SJSA1 (cell line): ENCODE measurements at regions not wholly inside any gene's neighbourhood (a gene's known extent, or its start where the extent isn't known, plus 50 kb on each side); places are given as distances from the start of the nearest gene placed in this dataset.
A peak's percentile ranks its signal among the peaks of the same experiment; 100 is the strongest.
"Not testable (repeated sequence)": the region's sequence is repeated elsewhere in the genome, so short reads cannot be mapped to it uniquely, and the experiment has no call there.

Experiments
- DNase-seq, 2 experiments: peaks; one replicate each; pipeline ENCODE4 v3.0.0-alpha.2; 2015 to 2020; ENCODE audit warnings: low spot score in 2 of 2, low read depth in 1 of 2
- H3K27ac ChIP-seq: fragments of 250-450 bp; sonication (Bioruptor Pico); 2 replicates; pipeline ENCODE4 v1.5.1; 2020; ENCODE audit warnings: mild to moderate bottlenecking, moderate library complexity
- H3K27me3 ChIP-seq: fragments of 250-450 bp; sonication (Bioruptor Pico); replicated peaks from 2 replicates; pipeline ENCODE4 v1.5.1; 2020; ENCODE audit warnings: mild to moderate bottlenecking, moderate library complexity
- H3K36me3 ChIP-seq: fragments of 250-450 bp; sonication (Bioruptor Pico); 2 replicates; pipeline ENCODE4 v1.5.1; 2020; ENCODE audit warnings: mild to moderate bottlenecking
- H3K4me1 ChIP-seq: fragments of 250-450 bp; sonication (Bioruptor Pico); replicated peaks from 2 replicates; pipeline ENCODE4 v1.6.1; 2021; ENCODE audit warnings: mild to moderate bottlenecking
- H3K4me3 ChIP-seq: fragments of 250-450 bp; sonication (Bioruptor Pico); 2 replicates; pipeline ENCODE4 v1.5.1; 2020; ENCODE audit warnings: mild to moderate bottlenecking
- H3K9me3 ChIP-seq: fragments of 250-450 bp; sonication (Bioruptor Pico); replicated peaks from 2 replicates; pipeline ENCODE4 v1.5.1; 2020; ENCODE audit warnings: mild to moderate bottlenecking

DNA sequence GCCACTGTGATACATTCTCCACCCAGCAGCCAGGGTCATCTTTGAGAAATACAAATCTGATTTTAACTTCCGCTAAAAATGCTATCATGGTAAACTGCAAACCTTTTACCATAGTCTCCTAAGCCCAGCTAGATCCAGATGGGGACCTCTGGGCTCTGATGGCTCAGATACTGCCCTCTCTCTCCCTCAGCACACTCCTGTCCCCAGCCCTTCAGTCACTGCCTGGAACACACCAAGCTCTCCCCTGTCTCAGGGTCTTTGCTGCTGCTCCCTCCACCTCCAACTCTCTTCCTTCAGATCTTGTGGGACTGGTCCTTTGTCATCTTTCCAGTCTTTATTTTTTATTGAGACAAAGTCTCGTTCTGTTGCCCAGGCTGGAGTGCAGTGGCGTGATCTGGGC lies 65.1 kb downstream of the SPRY4 start:
- no peaks in the 10 kb centered on the region for H3K27me3 ChIP-seq
- DNase-seq: no peak
- no peaks in the 10 kb centered on the region; the same call in 1 of the 2 replicates for H3K9me3 ChIP-seq
- no peak overlapping the region for H3K4me3 ChIP-seq
- no peaks in the 10 kb centered on the region for H3K36me3 ChIP-seq
- H3K4me1 ChIP-seq: 0 out of 2 replicates have a peak, but pooled peaks cover 3% of the 10 kb centered on the region
- no peak overlapping the region for H3K27ac ChIP-seq

DNA sequence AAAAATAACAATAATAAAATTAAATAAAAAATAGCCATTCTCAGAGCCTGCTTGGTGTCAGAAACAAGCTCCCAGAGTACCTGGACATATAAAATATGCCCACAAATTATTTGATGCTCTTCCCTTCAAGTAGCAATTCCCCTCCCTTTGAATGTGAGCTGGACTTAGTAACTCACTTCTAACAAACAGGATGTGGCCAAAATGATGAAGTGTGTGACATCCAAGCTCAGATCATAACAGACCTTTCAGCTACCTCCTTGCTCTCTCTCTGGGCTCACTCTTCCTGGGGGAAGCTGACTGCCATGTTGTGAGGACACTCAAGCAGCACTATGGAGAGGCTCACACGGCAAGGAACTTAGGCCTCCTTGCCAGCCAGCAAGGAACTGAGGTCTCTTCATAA lies 69.0 kb downstream of the SPRY4 start:
- Histone ChIP-seq H3K27me3 (no peaks in the 10 kb centered on the region), H3K4me3 (no peak overlapping the region), H3K9me3 (no peaks in the 10 kb centered on the region; the same call in 1 of the 2 replicates), H3K36me3 (no peaks in the 10 kb centered on the region), H3K4me1 (peaks cover 24% of the 10 kb centered on the region), H3K27ac (no peak overlapping the region)
- DNase-seq: no peak

DNA sequence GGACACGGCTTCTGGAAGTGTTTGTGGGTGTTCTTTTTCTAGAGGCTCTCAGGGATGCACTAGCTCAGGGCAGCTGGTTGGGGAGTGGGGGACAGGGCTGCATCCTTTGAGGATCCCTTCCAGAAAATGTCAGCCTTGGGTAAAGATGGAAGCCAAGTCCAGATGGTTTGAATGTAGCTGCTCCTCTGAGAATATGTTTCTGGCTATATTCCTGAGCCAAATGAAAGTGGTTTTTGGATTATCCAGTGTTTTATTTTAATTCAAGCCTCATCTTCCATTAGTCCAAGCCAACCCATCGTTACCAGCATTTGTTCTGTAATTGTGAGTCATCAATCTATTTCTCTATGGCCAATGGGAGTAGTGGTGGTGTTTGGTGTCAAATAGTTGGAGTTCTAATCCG lies 70.4 kb downstream of the SPRY4 start:
- no peak for DNase-seq
- H3K36me3 ChIP-seq: no peaks in the 10 kb centered on the region
- no peak overlapping the region for H3K4me3 ChIP-seq
- peaks cover 37% of the 10 kb centered on the region for H3K4me1 ChIP-seq
- H3K9me3 ChIP-seq: no peaks in the 10 kb centered on the region; the same call in 1 of the 2 replicates
- no peaks in the 10 kb centered on the region for H3K27me3 ChIP-seq
- no peak overlapping the region for H3K27ac ChIP-seq

DNA sequence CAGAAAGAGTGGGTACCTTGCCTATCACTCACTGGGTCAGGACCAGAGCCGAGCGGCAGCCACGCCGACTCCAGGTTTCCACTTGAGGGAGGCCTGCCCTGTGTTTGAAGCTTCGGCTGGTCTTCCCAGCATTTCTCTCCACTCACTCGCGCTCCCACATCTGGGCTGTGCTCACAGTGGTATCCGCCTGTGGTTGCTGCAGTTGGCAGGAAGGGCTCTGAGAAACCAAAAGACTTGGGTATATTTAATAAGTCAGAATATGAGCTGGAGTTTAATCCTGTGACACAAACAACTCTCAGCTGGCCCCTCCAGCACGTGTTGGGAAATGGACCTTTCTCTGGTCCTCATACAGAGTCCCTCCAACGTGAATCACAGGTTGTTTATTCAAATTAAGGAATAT lies 70.9 kb downstream of the SPRY4 start:
- H3K27ac ChIP-seq: no peak overlapping the region

DNA sequence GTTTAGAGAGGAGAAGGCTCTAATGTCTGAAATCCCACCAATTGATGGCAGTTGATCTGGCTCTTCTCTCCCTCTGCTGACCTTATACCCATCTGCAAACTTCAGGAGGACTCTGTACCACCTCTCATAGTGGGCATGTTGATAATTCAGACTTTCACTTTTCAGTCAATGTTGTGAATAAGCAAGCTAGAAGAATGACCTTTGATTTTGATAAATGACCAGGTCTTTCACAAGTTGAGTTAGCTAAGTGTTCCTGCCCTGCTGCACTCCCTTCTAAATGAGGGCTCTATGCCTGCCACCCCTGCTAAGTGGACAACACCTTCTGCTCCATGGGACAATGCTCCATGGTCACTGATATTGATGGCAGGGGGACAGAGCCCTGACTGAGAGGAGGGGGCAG lies 74.7 kb downstream of the SPRY4 start:
- no peaks in the 10 kb centered on the region for H3K9me3 ChIP-seq
- H3K4me3 ChIP-seq: no peak overlapping the region
- peaks cover 66% of the 10 kb centered on the region for H3K4me1 ChIP-seq
- H3K27me3 ChIP-seq: no peaks in the 10 kb centered on the region
- no peak for DNase-seq
- peak overlapping the region; percentile 80 for H3K27ac ChIP-seq
- H3K36me3 ChIP-seq: no peaks in the 10 kb centered on the region

More for the DNA sequence above, 70.9 kb downstream of the SPRY4 start:
- DNase-seq: no peak
- Histone ChIP-seq H3K9me3 (no peaks in the 10 kb centered on the region; the same call in 1 of the 2 replicates), H3K4me3 (no peak overlapping the region), H3K36me3 (no peaks in the 10 kb centered on the region), H3K4me1 (peaks cover 41% of the 10 kb centered on the region), H3K27me3 (no peaks in the 10 kb centered on the region)

DNA sequence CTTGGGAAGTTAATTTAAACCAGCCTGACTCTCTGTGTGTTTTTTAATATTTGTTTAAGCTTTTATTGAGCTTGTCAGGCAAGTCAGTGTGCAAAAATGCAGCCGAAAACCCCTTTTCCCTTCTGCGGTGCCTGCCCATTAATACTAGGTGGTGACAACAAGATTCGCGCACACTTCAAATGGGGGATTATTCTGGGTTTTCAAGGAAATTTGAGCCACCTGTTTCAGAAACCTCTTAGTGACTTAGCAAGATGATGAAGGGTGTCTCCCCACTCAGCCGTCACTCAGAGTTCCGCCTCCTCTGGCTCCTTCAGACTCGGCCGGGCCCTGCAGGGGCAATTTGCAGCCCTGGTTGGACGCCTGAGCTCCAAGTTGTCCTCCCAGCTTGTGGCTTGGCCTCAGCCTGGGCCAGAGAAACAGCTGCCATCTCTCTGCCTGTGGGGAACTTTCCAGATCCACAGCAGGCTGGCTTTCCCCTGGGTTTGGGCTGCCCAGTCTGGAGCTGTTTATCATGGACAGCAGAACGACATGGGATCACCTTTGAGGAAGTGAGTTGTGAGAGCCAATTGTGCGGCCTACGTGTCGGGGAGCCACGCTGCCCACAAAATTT lies 75.9 kb downstream of the SPRY4 start:
- Histone ChIP-seq H3K27ac (peak overlapping the region; percentile 80), H3K27me3 (no peaks in the 10 kb centered on the region), H3K4me3 (no peak overlapping the region), H3K36me3 (no peaks in the 10 kb centered on the region), H3K9me3 (no peaks in the 10 kb centered on the region), H3K4me1 (peaks cover 63% of the 10 kb centered on the region)
- peak; percentile 82 to 89 for DNase-seq

DNA sequence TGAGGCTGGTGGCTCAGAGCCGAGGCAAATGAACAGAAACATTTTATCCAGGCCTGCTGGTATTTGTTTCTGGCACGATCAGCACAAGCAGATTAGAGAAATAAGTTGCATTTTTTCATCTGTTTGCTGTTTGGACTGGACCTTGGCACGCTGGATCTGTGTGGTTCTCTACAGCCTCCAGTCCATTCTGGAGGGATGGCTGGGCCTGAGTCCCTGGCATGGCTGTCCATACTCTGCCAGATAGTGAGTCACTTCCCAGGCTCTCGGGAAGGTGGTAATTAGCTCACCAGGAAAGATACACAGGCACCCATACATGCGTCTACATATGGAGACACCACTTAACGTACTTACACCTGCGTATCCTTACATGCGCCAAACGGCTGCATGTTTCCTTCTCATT lies 78.6 kb downstream of the SPRY4 start:
- DNase-seq: no peak
- Histone ChIP-seq H3K4me3 (no peak overlapping the region), H3K9me3 (0 out of 2 replicates have a peak, but pooled peaks cover 3% of the 10 kb centered on the region), H3K27me3 (no peaks in the 10 kb centered on the region), H3K27ac (peak overlapping the region; percentile 45), H3K36me3 (no peaks in the 10 kb centered on the region), H3K4me1 (peaks cover 60% of the 10 kb centered on the region)

DNA sequence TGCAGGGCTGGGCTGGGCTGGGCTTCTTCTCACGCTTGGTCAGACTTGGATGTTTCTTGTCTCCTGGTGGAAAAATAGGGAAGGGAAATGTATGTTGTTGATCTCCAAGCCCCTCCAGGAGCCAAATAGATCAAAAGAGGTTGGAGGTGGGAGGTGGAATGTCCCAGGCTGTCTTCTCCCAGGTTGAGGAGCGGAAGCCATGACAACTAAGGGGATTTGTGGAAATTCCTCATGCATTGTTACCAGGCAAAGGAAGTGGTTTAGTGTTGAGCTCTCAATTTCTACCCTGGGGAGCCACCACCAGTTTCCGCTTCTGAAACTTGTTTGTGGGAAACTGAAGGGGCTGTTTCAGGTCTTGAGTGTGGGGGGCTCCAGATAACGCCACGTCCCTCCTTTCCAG lies 79.0 kb downstream of the SPRY4 start:
- Histone ChIP-seq H3K36me3 (no peaks in the 10 kb centered on the region), H3K4me1 (peaks cover 56% of the 10 kb centered on the region), H3K27me3 (no peaks in the 10 kb centered on the region), H3K27ac (peak overlapping the region; percentile 45), H3K9me3 (0 out of 2 replicates have a peak, but pooled peaks cover 3% of the 10 kb centered on the region), H3K4me3 (no peak overlapping the region)
- DNase-seq: no peak

DNA sequence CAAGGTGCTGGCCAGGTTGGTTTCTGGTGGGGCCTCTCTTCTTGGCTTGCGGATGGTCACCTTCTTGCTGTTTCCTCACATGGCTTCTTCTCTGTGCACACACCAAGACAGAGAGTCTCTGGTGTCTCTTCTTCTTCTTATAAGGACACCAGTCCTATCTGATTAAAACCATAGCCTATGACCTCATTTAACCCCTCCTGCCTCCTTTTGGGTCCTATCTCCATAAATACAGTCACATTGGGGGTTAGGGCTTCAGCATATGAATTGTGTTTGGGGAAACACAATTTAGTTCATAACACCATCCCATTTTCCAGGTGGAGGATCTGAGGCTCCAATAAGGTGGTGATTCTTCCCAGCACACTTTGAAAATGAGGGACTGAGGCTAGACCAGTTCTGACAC lies 80.4 kb downstream of the SPRY4 start:
- Histone ChIP-seq H3K27me3 (no peaks in the 10 kb centered on the region), H3K4me3 (no peak overlapping the region), H3K4me1 (peaks cover 43% of the 10 kb centered on the region), H3K9me3 (0 out of 2 replicates have a peak, but pooled peaks cover 3% of the 10 kb centered on the region), H3K27ac (no peak overlapping the region), H3K36me3 (no peaks in the 10 kb centered on the region)
- no peak for DNase-seq

DNA sequence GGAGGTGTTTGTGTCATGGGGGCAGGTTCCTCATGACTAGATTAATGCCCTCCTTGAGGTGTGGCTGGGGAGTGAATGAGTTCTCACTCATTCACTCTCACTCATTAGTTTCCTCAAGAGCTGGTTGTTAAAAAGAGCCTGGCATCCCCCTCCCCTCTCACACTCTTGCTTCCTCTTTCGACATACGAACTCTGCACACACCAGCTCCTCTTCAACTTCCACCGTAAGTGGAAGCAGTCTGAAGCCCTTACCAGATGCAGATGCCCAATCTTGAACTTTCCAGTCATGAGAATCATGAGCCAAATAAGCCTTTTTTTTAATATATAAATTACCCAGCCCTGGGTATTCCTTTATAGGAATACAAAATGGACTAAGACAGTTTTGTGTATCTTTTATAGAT lies 82.5 kb downstream of the SPRY4 start:
- no peaks in the 10 kb centered on the region for H3K27me3 ChIP-seq
- no peak overlapping the region for H3K4me3 ChIP-seq
- no peaks in the 10 kb centered on the region for H3K36me3 ChIP-seq
- H3K4me1 ChIP-seq: peaks cover 26% of the 10 kb centered on the region
- H3K27ac ChIP-seq: no peak overlapping the region
- H3K9me3 ChIP-seq: 0 out of 2 replicates have a peak, but pooled peaks cover 3% of the 10 kb centered on the region
- DNase-seq: no peak

DNA sequence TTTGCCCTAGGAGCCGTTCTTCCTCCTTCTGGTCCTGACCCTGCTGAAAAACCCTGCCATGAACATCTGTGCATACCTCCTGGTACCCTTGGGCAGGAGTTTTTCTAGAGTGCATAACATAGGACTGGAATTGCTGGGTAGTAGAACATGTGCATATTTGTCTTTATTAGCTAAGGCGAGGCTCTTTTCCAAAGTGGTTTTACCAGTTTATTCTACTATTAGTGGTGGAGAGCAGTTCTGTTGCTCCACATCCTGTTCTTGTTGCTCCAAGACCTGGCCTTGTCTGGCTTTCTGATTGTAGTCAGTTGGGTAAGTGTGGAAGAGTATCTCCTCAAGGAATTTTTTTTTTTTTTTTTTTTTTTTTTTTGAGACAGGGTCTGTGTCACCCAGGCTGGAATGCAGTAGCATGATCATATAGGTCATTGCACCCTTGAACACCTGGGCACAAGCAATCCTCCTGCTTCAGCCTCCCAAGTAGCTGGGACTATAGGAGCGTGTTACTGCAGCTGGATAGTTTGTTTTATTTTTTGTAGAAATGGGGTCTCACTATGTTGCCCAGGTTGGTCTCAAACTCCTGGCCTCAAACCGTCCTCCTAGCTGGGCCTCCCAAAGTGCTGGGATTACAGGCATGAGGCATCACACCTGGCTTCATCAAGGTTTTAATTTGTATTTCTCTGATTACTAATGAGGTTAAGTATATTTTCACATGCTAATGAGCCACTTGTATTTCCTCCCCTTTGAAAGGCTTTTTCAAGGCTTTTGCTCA lies 85.2 kb downstream of the SPRY4 start:
- no peak overlapping the region for H3K27ac ChIP-seq
- H3K27me3 ChIP-seq: no peaks in the 10 kb centered on the region
- H3K9me3 ChIP-seq: 0 out of 2 replicates have a peak, but pooled peaks cover 3% of the 10 kb centered on the region
- no peaks in the 10 kb centered on the region for H3K36me3 ChIP-seq
- no peak for DNase-seq
- H3K4me1 ChIP-seq: peaks cover 30% of the 10 kb centered on the region
- H3K4me3 ChIP-seq: no peak overlapping the region

DNA sequence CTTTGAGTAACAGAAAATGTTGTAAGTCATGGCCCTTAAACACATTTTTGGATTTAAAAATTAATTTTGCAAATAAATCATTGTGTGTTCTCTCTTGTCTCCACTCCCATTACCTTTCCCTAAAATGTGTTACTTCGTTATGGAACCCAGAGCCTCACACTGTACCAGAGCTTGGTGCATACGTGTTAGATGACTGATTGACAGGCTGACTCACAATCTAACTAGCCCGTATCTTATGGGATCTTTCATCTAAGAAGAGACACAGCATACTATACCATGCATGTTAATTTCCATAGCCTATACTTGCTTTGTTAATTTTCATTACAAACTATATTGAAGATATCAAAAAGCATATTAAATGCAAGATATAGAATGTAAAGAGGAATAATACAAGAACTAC lies 87.1 kb downstream of the SPRY4 start:
- no peak for DNase-seq
- Histone ChIP-seq H3K27me3 (no peaks in the 10 kb centered on the region), H3K4me1 (peaks cover 24% of the 10 kb centered on the region), H3K27ac (no peak overlapping the region), H3K4me3 (no peak overlapping the region), H3K9me3 (no peaks in the 10 kb centered on the region), H3K36me3 (no peaks in the 10 kb centered on the region)

DNA sequence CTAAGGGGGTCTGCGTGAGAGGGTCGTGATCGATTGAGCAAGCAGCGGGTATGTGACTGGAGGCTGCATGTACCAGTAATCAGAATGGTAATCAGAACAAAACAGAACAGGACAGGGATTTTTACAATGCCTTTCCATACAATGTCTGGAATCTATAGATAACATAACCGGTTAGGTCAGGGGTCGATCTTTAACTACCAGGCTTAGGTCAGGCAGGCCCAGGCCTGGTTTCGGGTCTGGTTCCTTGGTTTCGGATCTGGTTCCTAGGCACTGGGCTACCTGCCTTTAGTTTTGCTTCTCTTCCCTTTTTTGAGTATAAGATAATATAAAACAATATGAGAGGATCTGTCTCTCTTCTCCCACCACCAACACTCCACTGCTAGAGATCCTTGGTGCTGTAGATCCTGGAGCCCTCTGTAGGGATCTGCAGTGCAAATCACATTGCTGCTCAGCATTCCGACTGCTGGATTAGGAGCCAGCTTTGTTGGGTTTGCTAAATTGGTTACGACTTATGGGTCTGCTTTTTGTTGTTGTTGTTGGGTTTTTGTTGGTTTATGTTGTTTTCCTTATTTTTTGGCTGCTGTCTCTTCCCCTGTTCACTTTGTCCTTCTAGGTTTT lies 88.0 kb downstream of the SPRY4 start:
- not testable (repeated sequence) for DNase-seq, H3K27ac ChIP-seq, H3K36me3 ChIP-seq, H3K27me3 ChIP-seq, H3K4me3 ChIP-seq, H3K9me3 ChIP-seq
- H3K4me1 ChIP-seq: peaks cover 32% of the 10 kb centered on the region
